Effector memory CD4-positive, alpha-beta T cell (primary cell): ENCODE measurements at regions not wholly inside any gene's neighbourhood (a gene's known extent, or its start where the extent isn't known, plus 50 kb on each side); places are given as distances from the start of the nearest gene placed in this dataset.

ENCODE experiments used
- DNase-seq, 3 donors: peaks; one replicate each; pipeline ENCODE4 v3.0.0-alpha.2; 2020
- H3K27ac ChIP-seq: 2 replicates; pipeline ENCODE4 v1.7.0; 2013; ENCODE audit warnings: mild to moderate bottlenecking, low read length, moderate library complexity; ENCODE audit not compliant: insufficient read depth, poor library complexity, severe bottlenecking
- H3K27me3 ChIP-seq: replicated peaks from 2 replicates; pipeline ENCODE4 v1.7.0; 2013; ENCODE audit warnings: mild to moderate bottlenecking, low read length; ENCODE audit not compliant: insufficient read depth, control insufficient read depth, poor library complexity, severe bottlenecking
- H3K36me3 ChIP-seq: 2 replicates; pipeline ENCODE4 v1.7.0; 2013; ENCODE audit warnings: mild to moderate bottlenecking, low read length, moderate library complexity; ENCODE audit not compliant: control insufficient read depth, insufficient read depth
- H3K4me1 ChIP-seq: 2 replicates; pipeline ENCODE4 v1.7.0; 2013; ENCODE audit warnings: low read length, mild to moderate bottlenecking; ENCODE audit not compliant: control insufficient read depth, insufficient read depth, poor library complexity, severe bottlenecking
- H3K4me3 ChIP-seq: 2 replicates; pipeline ENCODE4 v1.7.0; 2013; ENCODE audit warnings: low read length, low read depth, mild to moderate bottlenecking; ENCODE audit not compliant: insufficient read depth, poor library complexity, severe bottlenecking
- H3K9me3 ChIP-seq: 2 replicates; pipeline ENCODE4 v1.7.0; 2013; ENCODE audit warnings: mild to moderate bottlenecking, low read length, moderate library complexity; ENCODE audit not compliant: control insufficient read depth

GRCh38 chr2:220653776-220654175, 918.3 kb downstream of the EPHA4 start:
- H3K4me3 ChIP-seq, result no peak overlapping the region
- H3K27ac ChIP-seq, result no peak overlapping the region
- no peak for DNase-seq
- H3K4me1 ChIP-seq, result no peaks in the 10 kb centered on the region
- no peaks in the 10 kb centered on the region for H3K36me3 ChIP-seq
- no peaks in the 10 kb centered on the region for H3K9me3 ChIP-seq
- H3K27me3 ChIP-seq, result no peaks in the 10 kb centered on the region

GRCh38 chr2:220654322-220654721, 917.8 kb downstream of the EPHA4 start:
- H3K27me3 ChIP-seq, result no peaks in the 10 kb centered on the region
- no peaks in the 10 kb centered on the region for H3K36me3 ChIP-seq
- no peak for DNase-seq
- no peak overlapping the region for H3K27ac ChIP-seq
- H3K4me3 ChIP-seq, result no peak overlapping the region
- H3K9me3 ChIP-seq, result no peaks in the 10 kb centered on the region
- no peaks in the 10 kb centered on the region for H3K4me1 ChIP-seq

GRCh38 chr2:220660277-220661145, 911.6 kb downstream of the EPHA4 start:
- H3K4me1 ChIP-seq, result no peaks in the 10 kb centered on the region
- no peak for DNase-seq
- no peak overlapping the region for H3K27ac ChIP-seq

DNA sequence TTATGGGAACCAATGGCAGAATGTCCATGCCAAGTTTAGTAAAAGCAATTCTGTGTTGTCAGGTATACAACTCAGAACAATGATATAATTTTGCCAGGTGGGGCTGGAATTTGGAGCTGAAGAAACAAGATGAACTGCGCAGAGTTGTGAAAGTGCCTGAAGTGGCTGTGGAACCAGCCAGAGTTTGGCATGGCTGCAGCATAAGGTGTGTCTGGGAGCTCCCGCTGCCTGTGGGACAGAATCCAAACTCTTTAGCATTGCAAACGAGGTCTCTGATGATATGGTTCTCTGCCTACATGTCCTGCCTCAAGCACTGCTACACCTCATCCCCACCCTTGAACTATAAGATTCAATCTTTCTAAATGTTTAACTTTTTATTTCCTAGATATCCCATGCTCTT, 909.7 kb downstream of the EPHA4 start:
- Histone ChIP-seq H3K27ac (no peak overlapping the region), H3K9me3 (no peaks in the 10 kb centered on the region), H3K4me1 (no peaks in the 10 kb centered on the region), H3K27me3 (no peaks in the 10 kb centered on the region), H3K36me3 (no peaks in the 10 kb centered on the region), H3K4me3 (no peak overlapping the region)
- DNase-seq, result no peak

More at GRCh38 chr2:220660277-220661145, 911.6 kb downstream of the EPHA4 start:
- H3K9me3 ChIP-seq, result no peaks in the 10 kb centered on the region
- H3K36me3 ChIP-seq, result no peaks in the 10 kb centered on the region
- H3K4me3 ChIP-seq, result no peak overlapping the region
- H3K27me3 ChIP-seq, result no peaks in the 10 kb centered on the region

DNA sequence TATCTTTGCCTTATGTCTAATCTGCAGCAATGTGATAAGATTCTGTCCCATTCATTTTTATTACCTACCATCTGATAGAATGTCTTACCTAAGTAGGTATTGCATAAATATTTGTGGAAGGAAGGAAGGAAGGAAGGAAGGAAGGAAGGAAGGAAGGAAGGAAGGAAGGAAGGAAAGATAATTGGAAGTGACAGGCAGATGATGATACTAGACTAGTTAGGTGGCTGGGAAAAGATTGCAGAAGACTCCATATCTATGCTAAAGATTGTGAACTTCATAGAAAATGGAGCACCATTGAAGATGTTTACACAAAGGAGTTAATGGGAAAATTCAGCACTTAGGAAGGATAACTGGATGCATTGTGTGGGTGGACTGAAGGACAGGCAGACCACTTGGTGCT, 909.0 kb downstream of the EPHA4 start:
- H3K27ac ChIP-seq, result no peak overlapping the region
- no peaks in the 10 kb centered on the region for H3K27me3 ChIP-seq
- no peaks in the 10 kb centered on the region for H3K9me3 ChIP-seq
- H3K4me1 ChIP-seq, result no peaks in the 10 kb centered on the region
- H3K36me3 ChIP-seq, result no peaks in the 10 kb centered on the region
- no peak overlapping the region for H3K4me3 ChIP-seq
- DNase-seq, result no peak

GRCh38 chr2:220664272-220665107, 907.6 kb downstream of the EPHA4 start:
- Histone ChIP-seq H3K27ac (no peak overlapping the region), H3K9me3 (no peaks in the 10 kb centered on the region), H3K4me3 (no peak overlapping the region), H3K36me3 (no peaks in the 10 kb centered on the region), H3K27me3 (no peaks in the 10 kb centered on the region), H3K4me1 (no peaks in the 10 kb centered on the region)
- DNase-seq, result no peak

DNA sequence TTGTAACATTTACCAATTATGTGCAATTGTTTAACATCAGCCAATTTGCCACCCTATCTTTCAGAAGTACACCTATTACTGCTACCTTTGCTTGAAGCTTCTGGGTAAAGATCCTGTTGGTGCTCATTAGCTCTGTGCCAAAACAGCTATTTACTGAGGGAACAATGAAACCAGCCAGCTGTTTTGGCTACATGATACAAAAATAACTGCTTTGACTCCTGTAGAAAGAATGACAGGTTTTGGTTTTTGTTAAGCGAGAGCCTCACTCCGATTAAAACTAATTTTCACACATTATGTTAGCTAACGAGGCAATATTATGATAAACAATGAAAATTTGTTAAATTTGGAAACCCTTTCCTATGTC, 907.0 kb downstream of the EPHA4 start:
- DNase-seq, result no peak
- H3K27me3 ChIP-seq, result no peaks in the 10 kb centered on the region
- no peak overlapping the region for H3K4me3 ChIP-seq
- H3K27ac ChIP-seq, result no peak overlapping the region
- H3K36me3 ChIP-seq, result no peaks in the 10 kb centered on the region
- no peaks in the 10 kb centered on the region for H3K4me1 ChIP-seq
- H3K9me3 ChIP-seq, result no peaks in the 10 kb centered on the region

DNA sequence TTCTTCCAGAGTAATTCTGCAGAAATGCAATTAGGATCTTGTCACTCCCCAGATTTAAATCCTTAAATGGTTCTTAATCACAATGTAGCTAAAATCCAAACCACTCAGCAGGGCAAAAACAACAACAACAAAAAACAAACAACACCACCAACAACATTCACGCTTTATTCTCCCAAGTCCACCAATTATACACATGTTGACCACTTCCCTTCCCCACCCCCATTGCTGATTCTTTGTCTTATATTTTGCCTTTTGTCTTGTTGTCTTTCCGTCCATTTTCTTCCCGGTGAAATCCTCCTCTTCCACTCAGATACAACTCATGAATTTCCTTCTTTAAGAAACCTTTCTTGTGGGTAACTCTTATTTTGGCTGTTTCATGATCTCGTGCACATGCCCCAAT, 902.8 kb downstream of the EPHA4 start:
- H3K27me3 ChIP-seq, result no peaks in the 10 kb centered on the region
- H3K27ac ChIP-seq, result no peak overlapping the region
- no peaks in the 10 kb centered on the region for H3K36me3 ChIP-seq
- H3K9me3 ChIP-seq, result no peaks in the 10 kb centered on the region
- DNase-seq, result no peak
- H3K4me1 ChIP-seq, result no peaks in the 10 kb centered on the region
- H3K4me3 ChIP-seq, result no peak overlapping the region

- Histone ChIP-seq H3K27ac (no peak overlapping the region), H3K9me3 (no peaks in the 10 kb centered on the region), H3K4me1 (no peaks in the 10 kb centered on the region), H3K36me3 (no peaks in the 10 kb centered on the region), H3K4me3 (no peak overlapping the region), H3K27me3 (no peaks in the 10 kb centered on the region)
- DNase-seq, result no peak
These were observed 901.6 kb downstream of the EPHA4 start for GRCh38 chr2:220670511-220670910.
